ENCODE measurements at regions not wholly inside any gene's neighbourhood (a gene's known extent, or its start where the extent isn't known, plus 50 kb on each side); places are given as distances from the start of the nearest gene placed in this dataset.

- Histone ChIP-seq H4K20me1 (ENCODE audit: insufficient read depth) (no peaks in the 10 kb centered on the region), H3K9ac (ENCODE audit: low read length) (no peak overlapping the region), H3K4me2 (ENCODE audit: low read length) (no peak overlapping the region), H2AFZ (ENCODE audit: low read depth, low read length, poor library complexity, severe bottlenecking) (no peak overlapping the region), H3K79me2 (ENCODE audit: insufficient read depth, low read length) (no peaks in the 10 kb centered on the region), H3K36me3 (ENCODE audit: control insufficient read depth in 1 of 2, insufficient read depth in 2 of 2, low read length in 2 of 2) (no peaks in the 10 kb centered on the region), H3K4me3 (replicated peaks in 1 of 2; ENCODE audit: low read depth in 1 of 2, low read length in 2 of 2) (no peak overlapping the region), H3K27me3 (ENCODE audit: insufficient read depth, low read length) (no peaks in the 10 kb centered on the region), H3K4me1 (ENCODE audit: control insufficient read depth in 1 of 2, insufficient read depth in 2 of 2, low read length in 2 of 2) (no peaks in the 10 kb centered on the region), H3K9me2 (ENCODE audit: insufficient read depth) (no peaks in the 10 kb centered on the region), H3K9me3 (ENCODE audit: control insufficient read depth in 1 of 2, insufficient read depth in 1 of 2, low read depth in 1 of 2, low read length in 2 of 2) (peaks cover 0 to 6% of the 10 kb centered on the region in 2 experiments; a peak in 1 of 4 replicates), H3K27ac (ENCODE audit: low read depth, low read length) (no peak overlapping the region)
- ChIA-PET RAD21 (ENCODE audit: low non-redundant PET in 1 of 2, low total read pairs in 2 of 2, uncharacterized antibody in 2 of 2, unreplicated experiment in 2 of 2) (no interaction called here), POLR2A (no interaction called here), CTCF (no interaction called here)
- no peak for DNase-seq (ENCODE audit: low read depth, low spot score)
- TF ChIP-seq, protein P1, sequence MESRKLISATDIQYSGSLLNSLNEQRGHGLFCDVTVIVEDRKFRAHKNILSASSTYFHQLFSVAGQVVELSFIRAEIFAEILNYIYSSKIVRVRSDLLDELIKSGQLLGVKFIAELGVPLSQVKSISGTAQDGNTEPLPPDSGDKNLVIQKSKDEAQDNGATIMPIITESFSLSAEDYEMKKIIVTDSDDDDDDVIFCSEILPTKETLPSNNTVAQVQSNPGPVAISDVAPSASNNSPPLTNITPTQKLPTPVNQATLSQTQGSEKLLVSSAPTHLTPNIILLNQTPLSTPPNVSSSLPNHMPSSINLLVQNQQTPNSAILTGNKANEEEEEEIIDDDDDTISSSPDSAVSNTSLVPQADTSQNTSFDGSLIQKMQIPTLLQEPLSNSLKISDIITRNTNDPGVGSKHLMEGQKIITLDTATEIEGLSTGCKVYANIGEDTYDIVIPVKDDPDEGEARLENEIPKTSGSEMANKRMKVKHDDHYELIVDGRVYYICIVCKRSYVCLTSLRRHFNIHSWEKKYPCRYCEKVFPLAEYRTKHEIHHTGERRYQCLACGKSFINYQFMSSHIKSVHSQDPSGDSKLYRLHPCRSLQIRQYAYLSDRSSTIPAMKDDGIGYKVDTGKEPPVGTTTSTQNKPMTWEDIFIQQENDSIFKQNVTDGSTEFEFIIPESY (IDR thresholded peaks at IDR 0.05; ENCODE audit: extremely low read depth, insufficient replicate concordance, low read length), result no peak
- TF ChIP-seq RAD21 (IDR thresholded peaks at IDR 0.05; ENCODE audit: low read depth) (no peak), ATF3 (IDR thresholded peaks at IDR 0.05) (no peak), ZFX (IDR thresholded peaks at IDR 0.05) (no peak), EGR1 (IDR thresholded peaks at IDR 0.05; ENCODE audit: low read depth) (no peak), SIN3A (IDR thresholded peaks at IDR 0.05; ENCODE audit: low read depth) (no peak), ZNF274 (IDR thresholded peaks at IDR 0.05; ENCODE audit: low read depth, low read length) (no peak), CBX3 (IDR thresholded peaks at IDR 0.05; ENCODE audit: low read depth) (no peak), ELF1 (IDR thresholded peaks at IDR 0.05; ENCODE audit: borderline replicate concordance, low read depth) (no peak), SRF (IDR thresholded peaks at IDR 0.05; ENCODE audit: low read depth) (no peak), MAX (IDR thresholded peaks at IDR 0.05) (no peak)
- TF ChIP-seq, protein P2, sequence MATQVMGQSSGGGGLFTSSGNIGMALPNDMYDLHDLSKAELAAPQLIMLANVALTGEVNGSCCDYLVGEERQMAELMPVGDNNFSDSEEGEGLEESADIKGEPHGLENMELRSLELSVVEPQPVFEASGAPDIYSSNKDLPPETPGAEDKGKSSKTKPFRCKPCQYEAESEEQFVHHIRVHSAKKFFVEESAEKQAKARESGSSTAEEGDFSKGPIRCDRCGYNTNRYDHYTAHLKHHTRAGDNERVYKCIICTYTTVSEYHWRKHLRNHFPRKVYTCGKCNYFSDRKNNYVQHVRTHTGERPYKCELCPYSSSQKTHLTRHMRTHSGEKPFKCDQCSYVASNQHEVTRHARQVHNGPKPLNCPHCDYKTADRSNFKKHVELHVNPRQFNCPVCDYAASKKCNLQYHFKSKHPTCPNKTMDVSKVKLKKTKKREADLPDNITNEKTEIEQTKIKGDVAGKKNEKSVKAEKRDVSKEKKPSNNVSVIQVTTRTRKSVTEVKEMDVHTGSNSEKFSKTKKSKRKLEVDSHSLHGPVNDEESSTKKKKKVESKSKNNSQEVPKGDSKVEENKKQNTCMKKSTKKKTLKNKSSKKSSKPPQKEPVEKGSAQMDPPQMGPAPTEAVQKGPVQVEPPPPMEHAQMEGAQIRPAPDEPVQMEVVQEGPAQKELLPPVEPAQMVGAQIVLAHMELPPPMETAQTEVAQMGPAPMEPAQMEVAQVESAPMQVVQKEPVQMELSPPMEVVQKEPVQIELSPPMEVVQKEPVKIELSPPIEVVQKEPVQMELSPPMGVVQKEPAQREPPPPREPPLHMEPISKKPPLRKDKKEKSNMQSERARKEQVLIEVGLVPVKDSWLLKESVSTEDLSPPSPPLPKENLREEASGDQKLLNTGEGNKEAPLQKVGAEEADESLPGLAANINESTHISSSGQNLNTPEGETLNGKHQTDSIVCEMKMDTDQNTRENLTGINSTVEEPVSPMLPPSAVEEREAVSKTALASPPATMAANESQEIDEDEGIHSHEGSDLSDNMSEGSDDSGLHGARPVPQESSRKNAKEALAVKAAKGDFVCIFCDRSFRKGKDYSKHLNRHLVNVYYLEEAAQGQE (IDR thresholded peaks at IDR 0.05; ENCODE audit: low read depth), result no peak
- ATAC-seq, result no peak
- BruUV-seq (replicated peaks), result no TSS peak
- intact Hi-C loops (cut with micrococcal nuclease), result no loop called here
Observed at GRCh38 chr5:106854105-106854687, 816.5 kb downstream of the EFNA5 start.

Measured in HCT116 (cell line).